NCI-H460 (cell line): ENCODE measurements at regions not wholly inside any gene's neighbourhood (a gene's known extent, or its start where the extent isn't known, plus 50 kb on each side); places are given as distances from the start of the nearest gene placed in this dataset.

ENCODE experiments used
- DNase-seq: peaks from one replicate; pipeline ENCODE4 v3.0.0-alpha.2; 2016; ENCODE audit warnings: low read depth; ENCODE audit errors: extremely low read depth

DNA sequence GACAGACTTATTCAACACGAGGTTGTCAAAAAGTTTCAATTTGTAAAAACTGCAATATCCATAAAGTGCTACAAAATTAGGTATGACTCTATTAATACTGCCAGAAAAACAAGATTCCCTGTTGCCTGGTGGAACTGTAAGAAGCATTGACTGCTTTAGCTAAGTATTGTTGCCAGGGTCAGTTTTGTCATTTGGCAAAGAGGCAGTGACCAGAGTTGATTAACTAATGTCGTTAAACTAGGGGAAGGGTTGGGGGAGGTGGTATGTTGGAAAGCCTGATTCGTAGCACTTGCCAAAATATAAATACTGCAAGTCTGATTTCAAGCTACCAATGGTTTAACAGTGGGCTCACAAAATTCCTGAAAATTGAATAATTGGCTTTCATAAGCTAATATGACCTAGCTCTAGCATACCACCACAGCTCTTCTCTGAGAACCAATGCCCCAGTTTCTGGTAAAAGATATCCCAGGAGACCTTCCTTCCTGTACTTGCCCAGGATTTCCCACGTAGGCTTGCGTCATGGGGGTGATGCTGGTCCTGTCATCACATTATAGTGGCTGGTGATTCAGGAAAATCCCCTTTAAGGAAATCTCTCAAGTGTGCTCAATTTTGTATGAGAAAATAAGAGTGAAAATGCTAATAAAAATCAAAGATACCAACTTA, 266.4 kb upstream of the TBC1D5 start:
- DNase-seq, result no peak

DNA sequence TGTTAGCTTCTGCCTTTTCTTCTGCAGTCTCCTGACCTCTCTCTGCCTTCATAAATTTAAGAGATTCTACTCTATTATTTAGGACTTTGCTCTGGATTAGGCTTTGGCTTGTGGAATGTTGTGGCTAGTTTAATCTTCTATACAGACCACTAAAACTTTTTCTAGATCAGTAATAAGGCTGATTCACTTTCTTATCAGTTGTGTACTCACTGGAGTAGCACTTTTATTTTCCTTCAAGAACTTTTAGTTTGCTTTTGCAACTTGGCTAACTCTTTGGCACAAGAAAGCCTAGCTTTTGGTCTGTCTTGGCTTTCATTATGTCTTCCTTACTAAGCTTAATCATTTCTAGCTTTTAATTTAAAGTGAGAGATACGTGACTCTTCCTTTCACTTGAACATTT, 265.5 kb upstream of the TBC1D5 start:
- DNase-seq, result no peak

DNA sequence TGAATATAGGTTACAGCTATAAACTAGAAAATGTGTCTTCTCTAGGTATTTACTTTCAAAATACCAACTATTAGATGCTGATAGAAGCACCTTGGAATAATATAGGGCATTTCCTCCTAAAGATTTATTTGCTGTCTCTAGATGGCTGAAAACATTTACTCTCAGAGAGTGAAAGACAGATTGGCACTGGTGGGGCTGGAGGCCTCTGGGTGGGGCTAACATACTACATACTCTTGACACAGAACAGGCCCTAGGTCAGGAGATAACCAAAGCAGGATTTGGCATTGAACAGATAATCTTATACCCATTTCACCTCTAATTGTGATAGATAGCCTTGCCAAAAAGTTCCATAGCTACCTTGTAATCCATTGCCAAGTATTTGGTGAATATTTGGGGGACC, 253.3 kb upstream of the TBC1D5 start:
- DNase-seq, result no peak

DNA sequence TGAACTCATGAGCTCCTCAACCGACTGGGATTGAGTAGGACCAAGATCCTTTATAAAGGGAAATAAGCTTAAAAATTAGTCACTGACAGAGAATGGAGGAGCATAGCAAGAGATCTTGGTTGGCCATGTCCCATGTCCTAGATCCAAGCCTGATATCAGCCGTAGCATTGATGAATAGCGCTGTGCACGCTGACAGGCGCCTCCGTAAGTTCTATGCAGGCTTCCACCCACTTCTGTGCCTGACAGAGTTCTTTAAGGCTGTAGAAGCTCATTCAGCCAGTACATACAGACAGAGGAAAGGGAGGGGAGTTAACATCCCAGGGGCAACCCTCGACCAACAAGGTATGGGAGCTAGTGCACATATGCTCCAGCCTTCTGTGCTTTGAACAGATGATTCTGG, 251.7 kb upstream of the TBC1D5 start:
- DNase-seq, result no peak

DNA sequence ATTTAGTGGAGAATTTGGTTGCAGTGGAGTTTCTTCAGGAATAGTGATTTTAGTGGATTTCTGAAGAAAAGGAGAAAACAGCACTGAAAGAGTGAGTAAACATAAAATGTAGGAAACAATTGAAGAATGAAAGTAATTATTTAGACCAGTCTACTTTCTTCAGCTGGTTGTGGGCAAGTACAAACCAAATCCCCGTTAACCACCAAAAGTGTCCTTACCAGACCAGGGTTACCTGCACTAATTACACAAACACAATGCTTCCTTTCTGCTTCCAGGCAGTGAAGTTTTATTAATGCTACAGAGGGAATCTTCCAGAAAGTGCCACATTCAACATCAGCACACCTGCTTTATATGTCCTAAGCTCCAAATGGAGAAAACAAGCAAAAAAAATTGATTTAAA, 248.0 kb upstream of the TBC1D5 start:
- DNase-seq, result no peak

GRCh38 chr3:17986348-17986816, 244.0 kb upstream of the TBC1D5 start:
- no peak for DNase-seq

DNA sequence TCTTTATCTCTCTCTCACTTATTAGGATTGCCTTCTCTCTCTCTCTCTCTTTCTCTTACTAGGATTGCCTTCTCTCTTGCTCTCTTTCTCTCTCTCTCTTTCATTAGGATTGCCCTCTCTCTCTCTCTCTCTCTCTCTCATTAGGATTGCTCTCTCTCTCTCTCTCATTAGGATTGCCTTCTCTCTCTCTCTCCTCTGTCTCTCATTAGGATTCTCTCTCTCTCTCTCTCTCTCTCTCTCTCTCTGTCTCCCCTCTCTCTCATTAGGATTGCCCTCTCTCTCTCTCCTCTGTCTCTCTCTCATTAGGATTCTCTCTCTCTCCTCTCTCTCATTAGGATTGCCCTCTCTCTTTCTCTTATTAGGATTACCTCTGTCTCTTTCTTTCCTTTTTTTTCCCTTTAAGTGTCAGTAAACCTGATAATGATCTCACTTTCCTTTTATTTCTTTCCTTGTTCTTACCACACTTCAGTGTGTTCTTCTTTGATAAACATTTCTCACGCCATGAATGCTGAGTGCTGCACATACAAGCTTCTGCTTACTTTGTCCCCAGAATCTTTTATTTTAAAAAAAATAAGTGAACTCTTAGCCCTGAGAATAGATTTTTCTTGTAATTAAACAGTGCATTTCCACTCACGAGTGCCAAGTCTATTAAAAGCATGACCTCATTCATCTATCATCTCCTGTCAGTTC, 243.4 kb upstream of the TBC1D5 start:
- no peak for DNase-seq

DNA sequence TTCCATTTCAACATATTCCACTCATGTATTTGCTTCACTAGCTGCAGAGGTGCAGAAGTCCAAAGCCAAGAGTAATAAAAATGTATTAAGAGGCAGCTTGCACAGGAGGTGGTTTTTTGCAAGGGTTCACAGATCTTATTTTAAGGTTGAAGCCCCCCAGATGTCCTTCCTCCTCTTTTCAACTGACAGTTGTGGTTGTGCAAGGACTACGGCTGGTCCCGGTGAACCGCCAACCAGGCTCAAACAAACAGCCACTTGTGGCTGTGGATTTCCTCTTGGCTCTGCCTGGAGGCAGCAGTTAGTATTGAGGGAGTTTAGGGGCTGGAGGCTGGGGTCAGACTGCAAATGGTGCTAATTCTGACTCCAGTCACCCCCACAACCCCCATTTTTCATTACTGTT, 240.7 kb upstream of the TBC1D5 start:
- no peak for DNase-seq

DNA sequence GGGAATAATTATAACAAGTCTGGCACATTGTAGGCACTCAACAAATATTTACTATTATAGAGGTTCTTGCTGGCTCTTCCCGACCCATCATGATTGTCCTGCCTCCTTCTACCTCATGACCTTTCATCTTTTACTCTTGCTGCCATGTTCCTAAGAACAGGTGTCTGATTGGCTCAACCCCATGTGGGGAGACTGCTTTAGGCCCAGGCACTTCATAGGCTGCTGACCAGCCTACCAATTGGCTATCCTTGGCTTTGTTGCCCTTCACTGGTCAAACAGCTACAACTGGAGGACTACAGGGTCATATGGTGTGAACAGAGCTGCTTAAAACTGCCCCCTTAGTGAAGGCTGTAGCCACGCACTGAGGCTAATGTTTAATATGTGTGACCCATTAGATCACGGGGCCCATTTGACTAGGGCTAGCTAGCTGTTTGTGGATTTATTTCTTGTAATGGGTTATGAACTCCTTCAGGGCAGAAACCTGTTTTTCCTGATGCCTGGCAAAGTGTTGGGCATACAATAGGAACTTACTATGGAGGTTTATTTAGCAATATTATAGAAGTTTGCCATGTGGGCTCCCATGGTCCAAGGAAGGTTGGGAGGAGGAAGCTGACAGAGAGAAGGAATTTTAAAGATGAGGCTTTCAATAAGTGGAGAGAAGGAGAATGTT, 239.9 kb upstream of the TBC1D5 start:
- no peak for DNase-seq

GRCh38 chr3:17980863-17981262, 238.4 kb upstream of the TBC1D5 start:
- no peak for DNase-seq

DNA sequence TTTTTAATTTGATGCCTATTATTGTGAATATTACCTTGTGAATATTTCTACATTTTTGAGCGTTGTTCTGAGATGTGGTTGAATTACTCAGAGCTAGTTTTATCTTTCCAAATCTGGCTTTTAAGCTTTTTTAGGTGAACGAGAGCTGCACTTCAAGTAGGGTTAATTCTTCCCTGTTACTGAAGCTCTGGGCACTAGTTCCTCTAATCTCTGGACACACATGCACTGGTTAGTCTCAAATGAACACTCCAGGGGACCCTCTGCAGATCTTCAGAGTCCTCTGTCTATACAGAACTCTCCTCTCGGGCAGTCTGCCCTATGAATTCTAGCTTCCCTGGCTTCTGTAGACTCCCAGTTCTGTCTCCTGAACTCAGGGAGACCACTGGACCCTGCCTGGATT, 237.5 kb upstream of the TBC1D5 start:
- no peak for DNase-seq

GRCh38 chr3:17979252-17979651, 236.8 kb upstream of the TBC1D5 start:
- no peak for DNase-seq

DNA sequence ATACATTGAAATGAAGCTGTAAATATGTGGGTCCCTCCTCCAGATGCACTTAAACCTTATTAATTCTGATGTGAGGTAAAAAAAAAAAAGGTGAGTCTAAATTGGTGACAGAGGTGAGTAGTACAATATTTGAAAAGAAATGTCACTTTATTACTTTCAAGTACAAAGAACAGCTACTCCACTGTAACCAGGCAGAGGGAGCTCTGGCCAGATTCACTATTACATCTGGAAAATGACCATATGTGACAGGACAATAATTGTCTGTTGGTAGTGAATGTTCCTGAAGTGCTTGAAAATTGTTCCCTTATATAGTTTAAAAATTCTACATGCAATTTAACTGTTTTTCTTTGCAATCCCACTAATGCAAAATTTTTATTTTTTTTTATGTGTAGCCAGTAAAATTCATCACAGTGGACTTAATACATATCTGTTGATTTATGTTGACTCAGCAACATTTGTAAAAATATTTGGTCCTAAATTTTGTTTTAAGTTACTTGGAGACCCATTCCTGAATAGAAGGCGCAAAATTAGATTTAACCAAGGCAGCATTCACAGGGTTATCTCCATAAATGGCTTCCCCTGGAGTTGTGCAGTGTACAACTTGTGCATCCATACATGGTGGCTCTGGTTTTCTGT, 231.9 kb upstream of the TBC1D5 start:
- no peak for DNase-seq

GRCh38 chr3:17972959-17973906, 230.8 kb upstream of the TBC1D5 start:
- DNase-seq, result no peak

GRCh38 chr3:17972476-17972875, 230.0 kb upstream of the TBC1D5 start:
- no peak for DNase-seq

GRCh38 chr3:17972030-17972429, 229.6 kb upstream of the TBC1D5 start:
- no peak for DNase-seq

- no peak for DNase-seq
Observed at GRCh38 chr3:17969985-17970568, 227.6 kb upstream of the TBC1D5 start.

GRCh38 chr3:17969244-17969643, 226.8 kb upstream of the TBC1D5 start:
- DNase-seq, result no peak

GRCh38 chr3:17967953-17968607, 225.6 kb upstream of the TBC1D5 start:
- DNase-seq, result no peak
